Naive thymus-derived CD4-positive, alpha-beta T cell (primary cell): ENCODE measurements at regions not wholly inside any gene's neighbourhood (a gene's known extent, or its start where the extent isn't known, plus 50 kb on each side); places are given as distances from the start of the nearest gene placed in this dataset.
A peak's percentile ranks its signal among the peaks of the same experiment; 100 is the strongest.

Experiments used
- ATAC-seq: fragments of 150-1000 bp; cut with Tn5 transposase; 2 replicates; pipeline ENCODE4 v1.10.0; 2021; ENCODE audit warnings: mild to moderate bottlenecking, moderate library complexity
- CTCF ChIA-PET: fragments of 350-600 bp; sonication (Branson Sonifier 250); formaldehyde crosslinking; loops from one replicate; lab custom pipeline; 2021; ENCODE audit warnings: antibody characterized with exemption; lab: Charles Lee
- POLR2A ChIA-PET: fragments of 350-600 bp; sonication (Branson Sonifier 250); formaldehyde crosslinking; loops from one replicate; lab custom pipeline; 2021; ENCODE audit warnings: antibody characterized with exemption, inconsistent platforms; lab: Charles Lee
- DNase-seq, 9 donors: peaks; one replicate each; pipeline versions ENCODE4 v3.0.0 to v3.0.0-alpha.2; 2020 to 2022; ENCODE audit warnings: mixed read lengths in 1 of 9
- H3K27ac ChIP-seq: one replicate; pipeline ENCODE4 v1.7.0; 2013; ENCODE audit warnings: mild to moderate bottlenecking, low read depth, low read length, moderate library complexity
- H3K27me3 ChIP-seq, 2 donors: one replicate each; pipeline ENCODE4 v1.7.0; 2013; ENCODE audit warnings: low read length in 2 of 2, mild to moderate bottlenecking in 2 of 2, moderate library complexity in 2 of 2; ENCODE audit not compliant: control insufficient read depth in 2 of 2, insufficient read depth in 2 of 2
- H3K36me3 ChIP-seq, 3 experiments: 1 replicate in 2 of 3; 2 replicates in 1 of 3; pipeline ENCODE4 v1.7.0; 2013; ENCODE audit warnings: low read length in 3 of 3, mild to moderate bottlenecking in 3 of 3, moderate library complexity in 1 of 3; ENCODE audit not compliant: insufficient read depth in 3 of 3, control insufficient read depth in 2 of 3
- H3K4me1 ChIP-seq, 2 donors: one replicate each; pipeline ENCODE4 v1.7.0; 2013; ENCODE audit warnings: low read length in 2 of 2, mild to moderate bottlenecking in 2 of 2, moderate library complexity in 1 of 2; ENCODE audit not compliant: control insufficient read depth in 2 of 2, insufficient read depth in 2 of 2
- H3K4me3 ChIP-seq: 2 replicates; pipeline ENCODE4 v1.7.0; 2013; ENCODE audit warnings: mild to moderate bottlenecking, low read length
- H3K9me3 ChIP-seq, 3 experiments: 1 replicate in 2 of 3; 2 replicates in 1 of 3; pipeline ENCODE4 v1.7.0; 2013; ENCODE audit warnings: low read length in 3 of 3; ENCODE audit not compliant: control insufficient read depth in 2 of 3
- H3K27ac Mint-ChIP-seq, 9 donors: one replicate each; pipeline ENCODE4 v1.8.0; 2020 to 2022; ENCODE audit warnings: mixed read lengths in 9 of 9, mild to moderate bottlenecking in 8 of 9, moderate library complexity in 5 of 9, inconsistent platforms in 2 of 9
- H3K27me3 Mint-ChIP-seq, 5 donors: one replicate each; pipeline ENCODE4 v1.8.0; 2021 to 2022; ENCODE audit warnings: mixed read lengths in 5 of 5, mild to moderate bottlenecking in 1 of 5
- H3K36me3 Mint-ChIP-seq, 5 donors: one replicate each; pipeline ENCODE4 v1.8.0; 2020 to 2022; ENCODE audit warnings: mixed read lengths in 5 of 5, mild to moderate bottlenecking in 3 of 5, inconsistent platforms in 1 of 5
- H3K4me1 Mint-ChIP-seq, 7 donors: one replicate each; pipeline ENCODE4 v1.8.0; 2020 to 2022; ENCODE audit warnings: mixed read lengths in 7 of 7, mild to moderate bottlenecking in 3 of 7, inconsistent platforms in 1 of 7
- H3K4me3 Mint-ChIP-seq, 10 donors: one replicate each; pipeline ENCODE4 v1.8.0; 2020 to 2022; ENCODE audit warnings: mild to moderate bottlenecking in 10 of 10, mixed read lengths in 10 of 10, moderate library complexity in 6 of 10, inconsistent platforms in 2 of 10
- H3K9me3 Mint-ChIP-seq, 11 donors: one replicate each; pipeline ENCODE4 v1.8.0; 2020 to 2022; ENCODE audit warnings: mixed read lengths in 11 of 11, mild to moderate bottlenecking in 4 of 11, inconsistent platforms in 1 of 11, moderate library complexity in 1 of 11
- intact Hi-C, 2 donors: fragments of 100-400 bp; cut with micrococcal nuclease; formaldehyde crosslinking; loops; one replicate each; pipeline ENCODE4 v1.15.1; 2023

DNA sequence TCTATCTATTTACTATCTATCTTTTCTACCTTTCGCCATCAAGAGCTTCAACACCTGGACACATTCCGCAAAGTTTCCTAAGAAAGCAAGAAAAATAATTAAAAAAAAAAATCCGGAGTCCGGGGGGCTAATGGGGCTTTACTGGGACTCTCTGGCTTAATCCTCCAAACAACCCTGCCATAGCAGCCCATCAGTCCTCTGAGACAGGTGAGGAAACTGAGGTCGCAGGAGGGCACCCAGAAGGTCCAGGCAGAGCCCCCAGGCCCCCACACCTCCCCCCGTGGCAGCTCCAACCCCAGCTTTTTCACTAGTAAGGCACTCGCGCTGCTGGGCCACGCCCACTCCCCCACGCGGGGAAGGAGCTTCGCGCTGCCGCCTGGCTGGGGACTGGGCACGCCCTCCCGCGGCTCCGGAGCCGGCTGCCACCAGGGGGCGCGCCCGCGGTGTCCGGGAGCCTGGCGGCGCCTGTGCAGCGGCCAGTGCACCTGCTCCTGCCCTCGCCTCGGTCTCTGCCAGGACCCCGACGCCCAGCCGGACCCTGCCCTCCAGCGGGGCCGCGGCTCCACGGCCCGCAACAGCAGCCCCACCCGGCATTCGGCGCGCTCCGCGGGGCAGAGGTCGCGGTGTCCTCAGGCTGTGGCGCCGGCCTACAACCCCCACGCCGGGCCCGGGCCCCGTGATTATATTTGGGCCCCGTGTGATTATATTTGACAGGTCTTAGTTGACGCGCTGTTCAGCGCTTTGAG is 54.1 kb upstream of the SAMD11 start:
- Mint-ChIP-seq H3K4me1 (peaks cover 0 to 10% (median 6%) of the 10 kb centered on the region in 7 donors), H3K36me3 (no peaks in the 10 kb centered on the region), H3K9me3 (no peaks in the 10 kb centered on the region), H3K27ac (no peak overlapping the region), H3K27me3 (peaks cover 0 to 27% (median 12%) of the 10 kb centered on the region in 5 donors), H3K4me3 (peak overlapping the region in 5 of 10 donors; percentile 27 to 55 (median 45))
- peaks cover 0 to 4% of the 10 kb centered on the region in 2 donors for H3K4me1 ChIP-seq
- no peaks in the 10 kb centered on the region for H3K36me3 ChIP-seq
- H3K4me3 ChIP-seq, result no peak overlapping the region
- H3K27ac ChIP-seq, result no peak overlapping the region
- no peaks in the 10 kb centered on the region for H3K27me3 ChIP-seq
- ATAC-seq, result peak; percentile 100
- ChIA-PET CTCF (interaction anchor here (0.9 kb wide), 1 partner anchor 106 kb away, joined by 5 read pairs; no protein-coding TSS in a partner anchor), POLR2A (no interaction called here)
- H3K9me3 ChIP-seq, result no peaks in the 10 kb centered on the region
- intact Hi-C loops, result loop anchor here in 1 of 2 donors (2.0 kb wide), 1 partner anchor 107 kb away; no protein-coding TSS in a partner anchor
- peak; percentile 77 to 91 (median 85) for DNase-seq
